Liver (tissue), 8 donors: ENCODE measurements at regions not wholly inside any gene's neighbourhood (a gene's known extent, or its start where the extent isn't known, plus 50 kb on each side); places are given as distances from the start of the nearest gene placed in this dataset.

Experiments
- DNase-seq: peaks from one replicate; pipeline ENCODE4 v3.0.0-alpha.2; 2017; ENCODE audit warnings: low spot score
- H3K27ac ChIP-seq, 2 donors: one replicate each; pipeline ENCODE4 v1.7.0; 2013; ENCODE audit warnings: inconsistent platforms in 2 of 2, low read length in 2 of 2, control low read depth in 1 of 2, low read depth in 1 of 2, mild to moderate bottlenecking in 1 of 2
- H3K27me3 ChIP-seq, 4 donors: one replicate each; pipeline versions ENCODE4 v1.6.1 to v1.7.0; 2013; ENCODE audit warnings: low read length in 3 of 4, inconsistent platforms in 1 of 4, mild to moderate bottlenecking in 1 of 4, moderate library complexity in 1 of 4; ENCODE audit not compliant: control insufficient read depth in 4 of 4, insufficient read depth in 4 of 4
- H3K36me3 ChIP-seq, 4 donors: one replicate each; pipeline versions ENCODE4 v1.6.1 to v1.7.0; 2013; ENCODE audit warnings: low read length in 3 of 4, mild to moderate bottlenecking in 3 of 4, low read depth in 1 of 4, moderate library complexity in 1 of 4; ENCODE audit not compliant: control insufficient read depth in 4 of 4, insufficient read depth in 3 of 4
- H3K4me1 ChIP-seq, 4 donors: one replicate each; pipeline versions ENCODE4 v1.6.1 to v1.7.0; 2013; ENCODE audit warnings: low read length in 3 of 4, mild to moderate bottlenecking in 3 of 4, moderate library complexity in 1 of 4; ENCODE audit not compliant: control insufficient read depth in 4 of 4, insufficient read depth in 4 of 4
- H3K4me3 ChIP-seq, 3 donors: one replicate each; pipeline versions ENCODE4 v1.6.1 to v1.7.0; 2013; ENCODE audit warnings: low read length in 3 of 3, control low read depth in 1 of 3, low read depth in 1 of 3, mild to moderate bottlenecking in 1 of 3
- H3K9ac ChIP-seq, 2 donors: one replicate each; pipeline ENCODE4 v1.7.0; 2013; ENCODE audit warnings: low read length in 2 of 2, mild to moderate bottlenecking in 2 of 2, moderate library complexity in 2 of 2, control low read depth in 1 of 2, low read depth in 1 of 2
- H3K9me3 ChIP-seq, 4 donors: one replicate each; pipeline versions ENCODE4 v1.6.1 to v1.7.0; 2013; ENCODE audit warnings: low read length in 3 of 4; ENCODE audit not compliant: control insufficient read depth in 4 of 4
- EGR1 ChIP-seq, 2 donors: IDR thresholded peaks; 2 replicates each; pipeline ENCODE4 v1.6.1; 2016 to 2018; ENCODE audit warnings: antibody characterized with exemption in 2 of 2, low read depth in 2 of 2
- FOXA1 ChIP-seq: IDR thresholded peaks from 2 replicates; pipeline ENCODE4 v1.6.1; 2016; ENCODE audit warnings: antibody characterized with exemption
- FOXA2 ChIP-seq: IDR thresholded peaks from 2 replicates; pipeline ENCODE4 v1.6.1; 2016; ENCODE audit warnings: antibody characterized with exemption
- HNF4A ChIP-seq, 2 donors: conservative IDR thresholded peaks; 2 replicates each; pipeline ENCODE4 v1.6.1; 2016; ENCODE audit warnings: antibody characterized with exemption in 2 of 2, mild to moderate bottlenecking in 2 of 2
- JUND ChIP-seq, 2 donors: IDR thresholded peaks; 2 replicates each; pipeline ENCODE4 v1.6.1; 2016; ENCODE audit warnings: antibody characterized with exemption in 2 of 2
- RAD21 ChIP-seq, 2 donors: IDR thresholded peaks; 2 replicates each; pipeline ENCODE4 v1.6.1; 2016; ENCODE audit warnings: antibody characterized with exemption in 2 of 2, mild to moderate bottlenecking in 2 of 2
- REST ChIP-seq: IDR thresholded peaks from 2 replicates; pipeline ENCODE4 v1.6.1; 2016; ENCODE audit warnings: antibody characterized with exemption, mild to moderate bottlenecking
- RXRA ChIP-seq, 2 donors: IDR thresholded peaks; 2 replicates each; pipeline ENCODE4 v1.6.1; 2017 to 2018; ENCODE audit warnings: antibody characterized with exemption in 2 of 2, mild to moderate bottlenecking in 1 of 2
- SP1 ChIP-seq: IDR thresholded peaks from 2 replicates; pipeline ENCODE4 v1.6.1; 2018; ENCODE audit warnings: antibody characterized with exemption, mild to moderate bottlenecking
- TAF1 ChIP-seq: conservative IDR thresholded peaks from 2 replicates; pipeline ENCODE4 v1.6.1; 2016; ENCODE audit warnings: antibody characterized with exemption, mild to moderate bottlenecking
- YY1 ChIP-seq: IDR thresholded peaks from 2 replicates; pipeline ENCODE4 v1.6.1; 2016; ENCODE audit warnings: antibody characterized with exemption, mild to moderate bottlenecking
- WGBS: extraction: QIAGEN DNeasy Blood & Tissue Kit; methylation state at CpG from one replicate; pipeline ENCODE4 v1.1.7; 2013; 5-methylcytosine and 5-hydroxymethylcytosine counted together
- TF ChIP-seq, protein P1 (sequence below): IDR thresholded peaks from 2 replicates; pipeline ENCODE4 v1.6.1; 2016; ENCODE audit warnings: antibody characterized with exemption
- TF ChIP-seq, protein P2 (sequence below): fragments of 150-350 bp; IDR thresholded peaks from 2 replicates; pipeline ENCODE4 v1.5.1; 2017; ENCODE audit warnings: improper control_type of control experiment, low read depth, low read length; ENCODE audit not compliant: missing input control
- donor health status: healthy.
- donor health status: healthy.
- donor health status: healthy.
- donor health status: healthy.
- donor health status: healthy.

DNA sequence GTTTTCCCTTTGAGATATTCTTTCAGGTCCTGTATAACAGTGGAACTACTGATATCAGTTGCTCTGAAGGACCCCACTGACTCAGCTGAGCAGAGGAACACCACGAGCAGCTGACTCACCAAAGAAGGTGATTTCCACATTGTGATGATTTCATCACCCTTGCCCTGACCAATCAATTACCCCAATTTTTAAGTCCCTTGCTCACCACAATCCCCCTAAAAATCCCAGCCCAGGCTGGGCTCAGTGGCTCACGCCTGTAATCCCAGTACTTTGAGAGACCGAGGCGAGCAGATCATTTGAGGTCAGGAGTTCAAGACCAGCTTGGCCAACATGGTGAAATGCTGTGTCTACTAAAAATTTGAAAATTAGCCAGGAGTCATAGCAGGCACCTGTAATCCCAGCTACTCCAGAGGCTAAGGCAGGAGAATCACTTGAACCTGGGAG, 125.3 kb upstream of the ABCA1 start:
- Histone ChIP-seq H3K27me3 (no peaks in the 10 kb centered on the region), H3K4me1 (peaks cover 0 to 3% (median 0%) of the 10 kb centered on the region in 4 donors), H3K36me3 (no peaks in the 10 kb centered on the region), H3K27ac (no peak overlapping the region), H3K9me3 (peaks cover 0 to 3% (median 0%) of the 10 kb centered on the region in 4 donors), H3K4me3 (no peak overlapping the region), H3K9ac (no peak overlapping the region)
- DNase-seq = no peak
- 80% methylated on average over 4 of the region's 4 CpGs for WGBS
- TF ChIP-seq JUND (IDR thresholded peaks at IDR 0.05) (peak in 1 of 2 donors; percentile 30), YY1 (no peak)

GRCh38 chr9:105054491-105054890, 126.5 kb upstream of the ABCA1 start:
- Histone ChIP-seq H3K27ac (no peak overlapping the region), H3K4me3 (no peak overlapping the region), H3K4me1 (peaks cover 0 to 3% (median 0%) of the 10 kb centered on the region in 4 donors), H3K9me3 (peaks cover 0 to 3% (median 0%) of the 10 kb centered on the region in 4 donors), H3K36me3 (no peaks in the 10 kb centered on the region), H3K9ac (no peak overlapping the region), H3K27me3 (no peaks in the 10 kb centered on the region)
- no peak for TF ChIP-seq TAF1
- no peak for TF ChIP-seq EGR1 (IDR thresholded peaks at IDR 0.05; ENCODE audit: low read depth in 2 of 2)
- TF ChIP-seq RAD21 (IDR thresholded peaks at IDR 0.05) = peak in 1 of 2 donors; percentile 17
- TF ChIP-seq, protein P1, sequence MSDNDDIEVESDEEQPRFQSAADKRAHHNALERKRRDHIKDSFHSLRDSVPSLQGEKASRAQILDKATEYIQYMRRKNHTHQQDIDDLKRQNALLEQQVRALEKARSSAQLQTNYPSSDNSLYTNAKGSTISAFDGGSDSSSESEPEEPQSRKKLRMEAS = no peak
- TF ChIP-seq REST = peak; percentile 21
- peak; percentile 32 for TF ChIP-seq SP1
- peak in 1 of 2 donors; percentile 93 for TF ChIP-seq JUND (IDR thresholded peaks at IDR 0.05)
- peak; percentile 39 to 84 for TF ChIP-seq RXRA (IDR thresholded peaks at IDR 0.05)
- peak in 1 of 2 donors; percentile 53 for TF ChIP-seq HNF4A (conservative IDR thresholded peaks at IDR 0.05)
- peak; percentile 5 for TF ChIP-seq FOXA2
- DNase-seq = no peak
- 61% methylated on average over 3 of the region's 3 CpGs for WGBS

DNA sequence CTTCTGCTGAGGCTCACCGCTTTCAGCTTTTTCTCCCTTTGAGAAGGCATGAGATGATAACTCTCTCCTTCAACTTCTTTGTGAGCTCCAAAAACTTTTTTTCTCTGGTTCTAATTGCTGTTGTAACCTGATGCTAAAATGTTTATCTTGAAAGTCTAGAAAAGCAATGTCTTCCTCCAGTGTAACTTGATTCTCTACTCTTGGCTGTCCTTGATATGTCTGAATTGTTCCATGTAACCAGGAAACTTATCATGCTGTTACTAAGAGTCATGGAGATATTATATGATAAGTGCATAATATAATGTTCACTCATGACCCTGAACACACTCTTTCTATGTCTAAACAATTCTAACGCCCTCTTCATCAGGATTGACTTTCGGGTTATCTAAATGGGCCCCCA, 128.0 kb upstream of the ABCA1 start:
- H3K4me1 ChIP-seq = peaks cover 0 to 3% (median 0%) of the 10 kb centered on the region in 4 donors
- H3K9ac ChIP-seq = no peak overlapping the region
- no peak overlapping the region for H3K4me3 ChIP-seq
- no peaks in the 10 kb centered on the region for H3K27me3 ChIP-seq
- H3K27ac ChIP-seq = no peak overlapping the region
- no peaks in the 10 kb centered on the region for H3K36me3 ChIP-seq
- WGBS = 90% methylated on average over 3 of the region's 3 CpGs
- DNase-seq = no peak
- peaks cover 0 to 3% (median 0%) of the 10 kb centered on the region in 4 donors for H3K9me3 ChIP-seq
- TF ChIP-seq, protein P2, sequence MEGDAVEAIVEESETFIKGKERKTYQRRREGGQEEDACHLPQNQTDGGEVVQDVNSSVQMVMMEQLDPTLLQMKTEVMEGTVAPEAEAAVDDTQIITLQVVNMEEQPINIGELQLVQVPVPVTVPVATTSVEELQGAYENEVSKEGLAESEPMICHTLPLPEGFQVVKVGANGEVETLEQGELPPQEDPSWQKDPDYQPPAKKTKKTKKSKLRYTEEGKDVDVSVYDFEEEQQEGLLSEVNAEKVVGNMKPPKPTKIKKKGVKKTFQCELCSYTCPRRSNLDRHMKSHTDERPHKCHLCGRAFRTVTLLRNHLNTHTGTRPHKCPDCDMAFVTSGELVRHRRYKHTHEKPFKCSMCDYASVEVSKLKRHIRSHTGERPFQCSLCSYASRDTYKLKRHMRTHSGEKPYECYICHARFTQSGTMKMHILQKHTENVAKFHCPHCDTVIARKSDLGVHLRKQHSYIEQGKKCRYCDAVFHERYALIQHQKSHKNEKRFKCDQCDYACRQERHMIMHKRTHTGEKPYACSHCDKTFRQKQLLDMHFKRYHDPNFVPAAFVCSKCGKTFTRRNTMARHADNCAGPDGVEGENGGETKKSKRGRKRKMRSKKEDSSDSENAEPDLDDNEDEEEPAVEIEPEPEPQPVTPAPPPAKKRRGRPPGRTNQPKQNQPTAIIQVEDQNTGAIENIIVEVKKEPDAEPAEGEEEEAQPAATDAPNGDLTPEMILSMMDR = no peak
- TF ChIP-seq JUND (IDR thresholded peaks at IDR 0.05) (no peak), FOXA1 (no peak), REST (no peak), HNF4A (conservative IDR thresholded peaks at IDR 0.05) (no peak)
